Ammon's horn (tissue), 1 donor: ENCODE measurements at regions not wholly inside any gene's neighbourhood (a gene's known extent, or its start where the extent isn't known, plus 50 kb on each side); places are given as distances from the start of the nearest gene placed in this dataset.
"Not testable (repeated sequence)": the region's sequence is repeated elsewhere in the genome, so short reads cannot be mapped to it uniquely, and the experiment has no call there.

ENCODE experiments used
- DNase-seq: peaks from one replicate; pipeline ENCODE4 v3.0.0-alpha.2; 2016; ENCODE audit warnings: low spot score

- no peak for DNase-seq
Measured at GRCh38 chr6:63441266-63441956, 121.6 kb upstream of the LGSN start.

GRCh38 chr6:63442870-63443269 is 123.1 kb upstream of the LGSN start:
- DNase-seq = no peak

GRCh38 chr6:63444768-63445167 is 125.0 kb upstream of the LGSN start:
- DNase-seq = no peak

- DNase-seq = no peak
Measured at GRCh38 chr6:63446405-63446804, 125.9 kb upstream of the LOC128125822 start.

GRCh38 chr6:63447134-63447533 is 125.1 kb upstream of the LOC128125822 start:
- no peak for DNase-seq

GRCh38 chr6:63448229-63448628 is 124.1 kb upstream of the LOC128125822 start:
- no peak for DNase-seq

- no peak for DNase-seq
Measured at GRCh38 chr6:63449714-63450113, 122.6 kb upstream of the LOC128125822 start.

GRCh38 chr6:63451238-63451637 is 121.0 kb upstream of the LOC128125822 start:
- no peak for DNase-seq

- DNase-seq = no peak
Measured at GRCh38 chr6:63452125-63452524, 120.2 kb upstream of the LOC128125822 start.

GRCh38 chr6:63456734-63457133 is 115.5 kb upstream of the LOC128125822 start:
- DNase-seq = no peak

GRCh38 chr6:63458480-63459115 is 113.7 kb upstream of the LOC128125822 start:
- no peak for DNase-seq

- no peak for DNase-seq
Measured at GRCh38 chr6:63459814-63460213, 112.5 kb upstream of the LOC128125822 start.

- no peak for DNase-seq
Measured at GRCh38 chr6:63460971-63461370, 111.3 kb upstream of the LOC128125822 start.

GRCh38 chr6:63464060-63464459 is 108.2 kb upstream of the LOC128125822 start:
- DNase-seq = no peak

GRCh38 chr6:63465750-63466149 is 106.5 kb upstream of the LOC128125822 start:
- no peak for DNase-seq

- DNase-seq = no peak
Measured at GRCh38 chr6:63466242-63466733, 106.0 kb upstream of the LOC128125822 start.

GRCh38 chr6:63467247-63467954 is 104.9 kb upstream of the LOC128125822 start:
- DNase-seq = no peak

GRCh38 chr6:63471145-63471544 is 101.1 kb upstream of the LOC128125822 start:
- not testable (repeated sequence) for DNase-seq

- no peak for DNase-seq
Measured at GRCh38 chr6:63471654-63472053, 100.6 kb upstream of the LOC128125822 start.

GRCh38 chr6:63475707-63476106 is 96.6 kb upstream of the LOC128125822 start:
- DNase-seq = no peak

- peak; percentile 3 for DNase-seq
Measured at GRCh38 chr6:63476302-63476701, 96.0 kb upstream of the LOC128125822 start.

- no peak for DNase-seq
Measured at GRCh38 chr6:63477422-63478040, 94.7 kb upstream of the LOC128125822 start.

- no peak for DNase-seq
Measured at GRCh38 chr6:63478734-63479133, 93.5 kb upstream of the LOC128125822 start.
